Right lobe of liver (tissue), 4 donors: ENCODE measurements at regions not wholly inside any gene's neighbourhood (a gene's known extent, or its start where the extent isn't known, plus 50 kb on each side); places are given as distances from the start of the nearest gene placed in this dataset.

ENCODE experiments used
- POLR2A ChIP-seq: fragments of 450-650 bp; IDR thresholded peaks from one replicate; pipeline ENCODE4 v1.6.1; 2017; ENCODE audit warnings: antibody characterized with exemption, mild to moderate bottlenecking
- TF ChIP-seq, protein P1 (sequence below), 4 donors: fragments of 200-600 bp in 3 of 4; fragments of 450-650 bp in 1 of 4; IDR thresholded peaks; one replicate each; pipeline versions ENCODE4 v1.5.1 to v1.8.0; 2016 to 2022; ENCODE audit warnings: antibody characterized with exemption in 4 of 4, mild to moderate bottlenecking in 2 of 4
- donor health status: DM: no; HTN: no; CAD: no.
- donor health status: DM: no; HTN: no; CAD: no.
- donor health status: DM: no; HTN: yes; CAD: no.

DNA sequence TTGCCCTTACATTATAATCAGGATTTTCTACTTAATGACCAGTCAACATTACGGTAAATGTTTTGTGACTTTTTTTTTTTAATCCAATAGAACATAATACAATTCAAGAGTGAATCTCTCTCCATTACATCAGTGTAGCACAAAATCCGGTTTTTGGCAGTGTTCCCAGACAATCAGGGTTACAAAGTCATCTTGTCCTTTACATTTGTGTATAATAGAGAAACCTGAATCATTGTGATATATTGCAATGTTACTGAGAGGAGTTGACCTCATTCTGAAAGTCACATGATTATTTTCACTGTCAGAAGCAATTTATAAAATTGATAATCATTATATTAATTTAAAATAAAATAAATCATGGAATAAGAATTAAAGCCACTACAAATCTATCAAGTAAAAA is 1346.0 kb upstream of the SPRY2 start:
- TF ChIP-seq POLR2A, result no peak
- TF ChIP-seq, protein P1, sequence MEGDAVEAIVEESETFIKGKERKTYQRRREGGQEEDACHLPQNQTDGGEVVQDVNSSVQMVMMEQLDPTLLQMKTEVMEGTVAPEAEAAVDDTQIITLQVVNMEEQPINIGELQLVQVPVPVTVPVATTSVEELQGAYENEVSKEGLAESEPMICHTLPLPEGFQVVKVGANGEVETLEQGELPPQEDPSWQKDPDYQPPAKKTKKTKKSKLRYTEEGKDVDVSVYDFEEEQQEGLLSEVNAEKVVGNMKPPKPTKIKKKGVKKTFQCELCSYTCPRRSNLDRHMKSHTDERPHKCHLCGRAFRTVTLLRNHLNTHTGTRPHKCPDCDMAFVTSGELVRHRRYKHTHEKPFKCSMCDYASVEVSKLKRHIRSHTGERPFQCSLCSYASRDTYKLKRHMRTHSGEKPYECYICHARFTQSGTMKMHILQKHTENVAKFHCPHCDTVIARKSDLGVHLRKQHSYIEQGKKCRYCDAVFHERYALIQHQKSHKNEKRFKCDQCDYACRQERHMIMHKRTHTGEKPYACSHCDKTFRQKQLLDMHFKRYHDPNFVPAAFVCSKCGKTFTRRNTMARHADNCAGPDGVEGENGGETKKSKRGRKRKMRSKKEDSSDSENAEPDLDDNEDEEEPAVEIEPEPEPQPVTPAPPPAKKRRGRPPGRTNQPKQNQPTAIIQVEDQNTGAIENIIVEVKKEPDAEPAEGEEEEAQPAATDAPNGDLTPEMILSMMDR (IDR thresholded peaks at IDR 0.05), result no peak
